ENCODE measurements at regions not wholly inside any gene's neighbourhood (a gene's known extent, or its start where the extent isn't known, plus 50 kb on each side); places are given as distances from the start of the nearest gene placed in this dataset.
"Not testable (repeated sequence)": the region's sequence is repeated elsewhere in the genome, so short reads cannot be mapped to it uniquely, and the experiment has no call there.

GRCh38 chr12:119931402-119931801 is 54.3 kb upstream of the CIT start:
- DNase-seq = no peak

DNA sequence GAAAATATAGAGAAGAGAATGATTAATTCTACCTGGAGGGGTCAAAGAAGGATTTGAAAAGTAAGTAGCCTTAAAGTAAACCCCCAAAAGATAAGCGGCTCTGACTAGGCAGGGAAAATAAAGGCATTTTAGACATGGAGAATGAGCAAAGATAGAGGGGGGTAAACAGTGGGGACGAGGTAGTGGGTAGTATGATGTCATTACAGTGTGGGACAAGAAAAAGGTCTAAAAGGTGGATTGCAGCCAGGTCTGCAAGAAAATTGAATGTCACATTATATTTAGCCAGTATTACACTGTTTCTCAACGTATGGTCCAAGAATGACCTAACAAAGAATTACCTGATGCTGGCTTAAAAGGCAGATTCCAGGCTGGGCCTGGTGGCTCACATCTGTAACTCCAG is 55.8 kb upstream of the CIT start:
- no peak for DNase-seq

DNA sequence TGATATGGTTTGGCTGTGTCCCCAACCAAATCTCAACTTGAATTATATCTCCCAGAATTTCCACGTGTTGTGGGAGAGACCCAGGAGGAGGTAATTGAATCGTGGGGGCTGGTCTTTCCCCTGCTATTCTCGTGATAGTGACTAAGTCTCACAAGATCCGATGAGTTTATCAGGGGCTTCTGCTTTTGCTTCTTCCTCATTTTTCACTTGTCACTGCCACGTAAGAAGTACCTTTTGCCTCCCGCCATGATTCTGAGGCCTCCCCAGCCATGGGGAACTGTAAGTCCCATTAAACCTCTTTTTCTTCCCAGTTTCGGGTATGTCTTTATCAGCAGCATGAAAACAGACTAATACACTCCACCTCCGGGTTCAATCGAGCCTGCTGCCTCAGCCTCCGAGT is 54.3 kb upstream of the BICDL1 start:
- not testable (repeated sequence) for DNase-seq

DNA sequence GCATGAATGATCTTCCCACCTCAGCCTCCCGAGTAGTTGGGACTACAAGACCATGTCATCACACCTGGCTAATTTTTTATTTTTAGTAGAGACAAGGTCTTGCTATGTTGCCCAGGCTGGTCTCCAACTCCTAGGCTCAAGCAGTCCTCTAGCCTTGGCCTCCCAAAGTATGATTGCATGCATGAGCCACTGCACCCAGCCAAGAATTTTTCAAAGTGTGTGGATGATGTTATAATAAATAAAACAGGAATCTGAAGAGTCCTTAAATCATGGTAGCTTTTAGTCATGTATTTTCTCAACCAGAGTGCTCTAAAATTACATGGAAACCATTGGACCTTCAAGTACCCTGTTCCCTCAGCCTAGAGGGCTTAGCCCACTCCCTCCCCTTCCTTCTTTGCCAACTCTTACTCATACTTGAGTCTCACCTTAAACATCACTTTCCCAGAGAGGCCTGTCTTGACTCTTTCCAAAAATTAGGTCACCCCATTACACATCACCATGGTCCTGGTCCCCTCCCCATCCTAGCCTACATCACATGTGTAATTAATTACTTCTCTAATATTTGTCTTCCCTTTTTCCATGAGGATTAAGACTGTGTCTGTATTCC is 52.2 kb upstream of the BICDL1 start:
- DNase-seq = no peak

DNA sequence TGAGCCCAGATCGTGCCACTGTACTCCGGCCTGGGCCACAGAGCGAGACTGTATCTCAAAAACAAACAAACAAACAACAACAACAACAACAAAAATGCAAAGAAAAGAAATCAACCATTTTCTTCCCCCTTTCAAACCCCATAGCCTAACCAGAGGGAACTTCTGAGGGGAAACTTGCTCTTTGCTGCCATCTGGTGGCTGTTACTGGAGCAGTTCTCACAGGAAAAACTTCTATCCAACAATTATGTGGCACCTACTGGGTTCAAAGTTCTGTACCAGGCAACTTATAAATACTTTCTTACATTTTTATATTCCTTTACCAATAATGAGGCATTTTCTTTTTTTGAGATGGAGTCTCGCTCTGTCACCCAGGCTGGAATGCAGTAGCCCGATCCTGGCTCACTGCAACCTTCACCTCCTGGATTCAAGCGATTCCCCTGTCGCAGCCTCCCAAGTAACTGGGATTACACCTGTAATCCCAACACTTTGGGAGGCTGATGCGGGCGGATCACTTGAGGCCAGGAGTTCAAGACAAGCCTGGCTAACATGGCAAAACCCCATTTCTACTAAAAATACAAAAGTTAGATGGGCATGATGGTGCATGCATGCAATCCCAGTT is 50.9 kb upstream of the BICDL1 start:
- peak; percentile 68 for DNase-seq
